ENCODE measurements at regions not wholly inside any gene's neighbourhood (a gene's known extent, or its start where the extent isn't known, plus 50 kb on each side); places are given as distances from the start of the nearest gene placed in this dataset.

DNA sequence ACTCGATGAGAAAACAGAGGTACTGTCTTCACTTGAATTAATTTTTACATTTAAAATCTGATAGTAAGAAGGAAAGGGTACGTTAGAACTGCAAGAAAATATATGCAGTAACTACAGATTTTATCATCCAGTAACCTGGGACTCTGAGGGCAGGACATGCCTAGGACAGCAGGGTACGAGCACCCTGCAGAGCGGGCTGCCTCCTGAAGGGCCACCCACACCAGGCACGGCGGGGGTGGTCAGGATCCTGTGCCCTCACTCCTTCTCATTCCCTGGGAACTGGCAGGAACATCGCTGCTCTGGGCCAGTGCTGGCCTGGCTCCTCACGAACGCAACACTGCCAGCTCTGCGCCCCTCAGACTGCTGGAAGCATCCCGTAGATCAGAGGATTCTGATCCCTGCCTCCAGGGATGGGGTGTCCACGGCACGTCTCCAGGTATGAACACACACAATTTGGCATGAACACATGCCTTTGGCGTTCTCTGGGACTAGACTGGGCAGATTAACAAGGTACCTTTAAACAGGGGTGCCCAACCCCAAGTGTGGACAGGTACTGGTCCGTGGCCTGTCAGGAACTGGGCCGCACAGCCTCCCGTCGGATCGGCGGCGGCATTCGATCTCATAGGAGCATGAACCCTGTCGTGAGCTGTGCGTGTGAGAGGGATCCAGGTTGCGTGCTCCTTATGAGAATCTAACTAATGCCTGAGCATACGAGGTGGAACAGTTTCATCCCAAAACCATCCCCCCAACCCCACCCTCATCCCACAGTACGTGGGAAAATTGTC is 99.3 kb upstream of the FAM20C start:
- no peak overlapping the region for H3K4me3 ChIP-seq (ENCODE audit: low read length in 3 of 3)
- FAIRE-seq: no peak
- peaks cover 0 to 2% (median 1%) of the 10 kb centered on the region in 3 donors for H3K9me3 ChIP-seq (ENCODE audit: control insufficient read depth in 2 of 3, insufficient read depth in 1 of 3, low read length in 3 of 3)
- H3K4me1 ChIP-seq (ENCODE audit: control insufficient read depth in 2 of 3, insufficient read depth in 2 of 3, low read depth in 1 of 3, low read length in 3 of 3): peaks cover 0 to 5% (median 0%) of the 10 kb centered on the region in 3 donors
- no peaks in the 10 kb centered on the region for H3K36me3 ChIP-seq (ENCODE audit: control insufficient read depth in 2 of 3, insufficient read depth in 3 of 3, low read length in 3 of 3)
- no peak overlapping the region for H3K9ac ChIP-seq (ENCODE audit: low read length in 3 of 3)
- no peak for DNase-seq
- intact Hi-C loops (cut with DNase I): no loop called here
- no peak overlapping the region for H3K27ac ChIP-seq (ENCODE audit: low read depth in 2 of 2, low read length in 2 of 2)
- TF ChIP-seq, protein P1, sequence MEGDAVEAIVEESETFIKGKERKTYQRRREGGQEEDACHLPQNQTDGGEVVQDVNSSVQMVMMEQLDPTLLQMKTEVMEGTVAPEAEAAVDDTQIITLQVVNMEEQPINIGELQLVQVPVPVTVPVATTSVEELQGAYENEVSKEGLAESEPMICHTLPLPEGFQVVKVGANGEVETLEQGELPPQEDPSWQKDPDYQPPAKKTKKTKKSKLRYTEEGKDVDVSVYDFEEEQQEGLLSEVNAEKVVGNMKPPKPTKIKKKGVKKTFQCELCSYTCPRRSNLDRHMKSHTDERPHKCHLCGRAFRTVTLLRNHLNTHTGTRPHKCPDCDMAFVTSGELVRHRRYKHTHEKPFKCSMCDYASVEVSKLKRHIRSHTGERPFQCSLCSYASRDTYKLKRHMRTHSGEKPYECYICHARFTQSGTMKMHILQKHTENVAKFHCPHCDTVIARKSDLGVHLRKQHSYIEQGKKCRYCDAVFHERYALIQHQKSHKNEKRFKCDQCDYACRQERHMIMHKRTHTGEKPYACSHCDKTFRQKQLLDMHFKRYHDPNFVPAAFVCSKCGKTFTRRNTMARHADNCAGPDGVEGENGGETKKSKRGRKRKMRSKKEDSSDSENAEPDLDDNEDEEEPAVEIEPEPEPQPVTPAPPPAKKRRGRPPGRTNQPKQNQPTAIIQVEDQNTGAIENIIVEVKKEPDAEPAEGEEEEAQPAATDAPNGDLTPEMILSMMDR (IDR thresholded peaks at IDR 0.05; ENCODE audit: borderline replicate concordance, extremely low read depth, insufficient read depth): no peak
- H3K27me3 ChIP-seq (ENCODE audit: control insufficient read depth, insufficient read depth, low read length): no peaks in the 10 kb centered on the region

DNA sequence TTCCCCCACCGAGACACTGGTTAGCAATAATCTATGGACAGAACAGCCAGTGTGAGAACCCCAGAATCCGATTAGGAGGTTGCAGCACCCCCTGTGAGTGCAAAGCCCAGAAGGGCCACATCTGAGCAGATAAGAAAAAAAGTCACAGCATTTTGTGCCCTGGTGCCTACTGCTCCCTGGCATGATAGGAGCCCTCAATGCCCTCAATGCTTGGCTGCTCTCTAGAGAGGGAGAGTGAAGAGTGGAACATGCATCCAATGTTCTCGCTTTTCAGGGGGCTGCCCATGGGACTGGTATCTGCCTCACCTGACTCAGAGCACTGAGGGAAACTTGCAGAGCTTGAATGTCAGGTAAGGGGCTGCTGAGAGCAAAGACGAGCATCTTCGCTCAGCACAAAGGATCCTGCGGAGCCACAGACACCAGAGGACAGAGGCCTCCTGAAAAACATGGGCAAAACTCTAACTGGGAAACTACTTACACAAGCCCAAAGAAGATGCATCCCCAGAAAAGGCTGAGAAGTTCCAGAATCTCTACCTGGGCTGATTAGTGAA is 98.0 kb upstream of the FAM20C start:
- no peak for DNase-seq
- intact Hi-C loops (cut with DNase I): no loop called here
- no peak for FAIRE-seq
- Histone ChIP-seq H3K27ac (ENCODE audit: low read depth in 2 of 2, low read length in 2 of 2) (no peak overlapping the region), H3K4me1 (ENCODE audit: control insufficient read depth in 2 of 3, insufficient read depth in 2 of 3, low read depth in 1 of 3, low read length in 3 of 3) (peaks cover 0 to 3% (median 0%) of the 10 kb centered on the region in 3 donors), H3K4me3 (ENCODE audit: low read length in 3 of 3) (no peak overlapping the region), H3K27me3 (ENCODE audit: control insufficient read depth, insufficient read depth, low read length) (no peaks in the 10 kb centered on the region), H3K9ac (ENCODE audit: low read length in 3 of 3) (no peak overlapping the region), H3K36me3 (ENCODE audit: control insufficient read depth in 2 of 3, insufficient read depth in 3 of 3, low read length in 3 of 3) (no peaks in the 10 kb centered on the region), H3K9me3 (ENCODE audit: control insufficient read depth in 2 of 3, insufficient read depth in 1 of 3, low read length in 3 of 3) (peaks cover 0 to 3% (median 2%) of the 10 kb centered on the region in 3 donors)
- TF ChIP-seq, protein P1 (IDR thresholded peaks at IDR 0.05; ENCODE audit: borderline replicate concordance, extremely low read depth, insufficient read depth): no peak

DNA sequence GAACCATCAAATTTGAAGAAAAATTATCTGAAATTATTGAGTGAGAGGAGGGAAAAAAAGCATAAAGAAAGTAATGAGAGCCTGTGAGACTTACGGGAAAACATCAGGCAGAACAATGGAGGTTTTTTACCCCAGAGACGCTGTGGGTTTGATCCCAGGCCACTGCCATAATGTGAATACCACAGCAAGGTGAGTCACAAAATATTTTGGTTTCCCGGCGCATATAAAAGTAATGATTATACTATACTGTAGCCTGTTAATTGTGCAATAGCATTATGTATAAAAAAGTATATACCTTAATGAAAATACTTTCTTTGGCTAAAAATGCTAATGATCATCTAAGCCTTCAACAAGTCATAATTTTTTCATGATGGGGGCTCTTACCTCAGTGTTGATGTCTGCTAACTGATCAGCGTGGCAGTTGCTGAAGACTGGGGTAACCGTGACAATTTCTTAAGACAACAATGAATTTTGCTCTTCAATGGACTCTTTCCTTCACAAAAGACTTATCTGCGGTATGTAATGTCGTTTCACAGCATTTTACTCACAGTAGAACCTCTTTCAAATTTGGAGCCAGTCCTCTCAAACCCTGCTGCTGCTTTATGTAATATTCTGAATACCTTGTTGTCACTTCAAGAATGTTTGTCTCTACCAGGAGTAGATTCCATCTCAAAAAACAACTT is 97.0 kb upstream of the FAM20C start:
- H3K4me3 ChIP-seq (ENCODE audit: low read length in 3 of 3): no peak overlapping the region
- intact Hi-C loops (cut with DNase I): no loop called here
- H3K9ac ChIP-seq (ENCODE audit: low read length in 3 of 3): no peak overlapping the region
- no peak for FAIRE-seq
- no peak overlapping the region for H3K27ac ChIP-seq (ENCODE audit: low read depth in 2 of 2, low read length in 2 of 2)
- peaks cover 0 to 3% (median 2%) of the 10 kb centered on the region in 3 donors for H3K9me3 ChIP-seq (ENCODE audit: control insufficient read depth in 2 of 3, insufficient read depth in 1 of 3, low read length in 3 of 3)
- no peaks in the 10 kb centered on the region for H3K27me3 ChIP-seq (ENCODE audit: control insufficient read depth, insufficient read depth, low read length)
- DNase-seq: no peak
- H3K4me1 ChIP-seq (ENCODE audit: control insufficient read depth in 2 of 3, insufficient read depth in 2 of 3, low read depth in 1 of 3, low read length in 3 of 3): peaks cover 0 to 3% (median 0%) of the 10 kb centered on the region in 3 donors
- TF ChIP-seq, protein P1 (IDR thresholded peaks at IDR 0.05; ENCODE audit: borderline replicate concordance, extremely low read depth, insufficient read depth): no peak
- no peaks in the 10 kb centered on the region for H3K36me3 ChIP-seq (ENCODE audit: control insufficient read depth in 2 of 3, insufficient read depth in 3 of 3, low read length in 3 of 3)
